ENCODE measurements at regions not wholly inside any gene's neighbourhood (a gene's known extent, or its start where the extent isn't known, plus 50 kb on each side); places are given as distances from the start of the nearest gene placed in this dataset.

GRCh38 chr2:64296140-64296480 is 151.9 kb upstream of the PELI1 start:
- no peak for TF ChIP-seq EP300 (IDR thresholded peaks at IDR 0.05)
- TF ChIP-seq POLR2AphosphoS5 (IDR thresholded peaks at IDR 0.05), result no peak
- TF ChIP-seq CTCF (IDR thresholded peaks at IDR 0.05), result no peak
- TF ChIP-seq POLR2A (IDR thresholded peaks at IDR 0.05), result no peak
- WGBS, 2 donors, result 62 to 75% methylated on average over 4 of the region's 4 CpGs
- Histone ChIP-seq H3K4me1 (peaks cover 0 to under 1% (median 0%) of the 10 kb centered on the region in 4 donors), H3K27ac (no peak overlapping the region), H3K4me3 (no peak overlapping the region), H3K9me3 (no peaks in the 10 kb centered on the region), H3K36me3 (no peaks in the 10 kb centered on the region), H3K27me3 (no peaks in the 10 kb centered on the region)
- DNase-seq, result no peak
- intact Hi-C loops (cut with DNase I), result no loop called here

GRCh38 chr2:64296695-64297346 is 152.6 kb upstream of the PELI1 start:
- no peak for TF ChIP-seq POLR2AphosphoS5 (IDR thresholded peaks at IDR 0.05)
- no peak for TF ChIP-seq CTCF (IDR thresholded peaks at IDR 0.05)
- no peak for TF ChIP-seq EP300 (IDR thresholded peaks at IDR 0.05)
- TF ChIP-seq POLR2A (IDR thresholded peaks at IDR 0.05), result no peak
- Histone ChIP-seq H3K27me3 (no peaks in the 10 kb centered on the region), H3K27ac (no peak overlapping the region), H3K4me1 (no peaks in the 10 kb centered on the region), H3K36me3 (no peaks in the 10 kb centered on the region), H3K9me3 (no peaks in the 10 kb centered on the region), H3K4me3 (no peak overlapping the region)
- DNase-seq, result no peak
- intact Hi-C loops (cut with DNase I), result no loop called here
- WGBS, 2 donors, result 90 to 92% methylated on average over 8 of the region's 8 CpGs

- intact Hi-C loops (cut with DNase I), result no loop called here
- no peak for DNase-seq
- TF ChIP-seq EP300 (IDR thresholded peaks at IDR 0.05), result no peak
- TF ChIP-seq POLR2AphosphoS5 (IDR thresholded peaks at IDR 0.05), result no peak
- TF ChIP-seq CTCF (IDR thresholded peaks at IDR 0.05), result no peak
- TF ChIP-seq POLR2A (IDR thresholded peaks at IDR 0.05), result no peak
- no peaks in the 10 kb centered on the region for H3K27me3 ChIP-seq
- 75 to 94% methylated on average over 2 of the region's 2 CpGs for WGBS, 2 donors
- no peaks in the 10 kb centered on the region for H3K36me3 ChIP-seq
- H3K4me1 ChIP-seq, result no peaks in the 10 kb centered on the region
- no peak overlapping the region for H3K4me3 ChIP-seq
- H3K9me3 ChIP-seq, result no peaks in the 10 kb centered on the region
- no peak overlapping the region for H3K27ac ChIP-seq
Observed at GRCh38 chr2:64298161-64298560, 153.9 kb upstream of the PELI1 start.

- no peaks in the 10 kb centered on the region for H3K27me3 ChIP-seq
- no peak for DNase-seq
- no peak overlapping the region for H3K27ac ChIP-seq
- intact Hi-C loops (cut with DNase I), result no loop called here
- WGBS, 2 donors, result 93 to 94% methylated on average over 3 of the region's 3 CpGs
- H3K4me3 ChIP-seq, result no peak overlapping the region
- TF ChIP-seq EP300 (IDR thresholded peaks at IDR 0.05) (no peak), CTCF (IDR thresholded peaks at IDR 0.05) (no peak), POLR2AphosphoS5 (IDR thresholded peaks at IDR 0.05) (no peak), POLR2A (IDR thresholded peaks at IDR 0.05) (no peak)
- H3K9me3 ChIP-seq, result no peaks in the 10 kb centered on the region
- H3K4me1 ChIP-seq, result no peaks in the 10 kb centered on the region
- no peaks in the 10 kb centered on the region for H3K36me3 ChIP-seq
Observed at GRCh38 chr2:64300066-64300465, 153.9 kb upstream of the LGALSL start.

- DNase-seq, result no peak
- TF ChIP-seq POLR2A (IDR thresholded peaks at IDR 0.05) (no peak), EP300 (IDR thresholded peaks at IDR 0.05) (no peak), POLR2AphosphoS5 (IDR thresholded peaks at IDR 0.05) (no peak), CTCF (IDR thresholded peaks at IDR 0.05) (no peak)
- intact Hi-C loops (cut with DNase I), result no loop called here
- H3K9me3 ChIP-seq, result no peaks in the 10 kb centered on the region
- H3K27me3 ChIP-seq, result no peaks in the 10 kb centered on the region
- H3K27ac ChIP-seq, result no peak overlapping the region
- H3K36me3 ChIP-seq, result no peaks in the 10 kb centered on the region
- no peaks in the 10 kb centered on the region for H3K4me1 ChIP-seq
- no peak overlapping the region for H3K4me3 ChIP-seq
- 92 to 94% methylated on average over 5 of the region's 5 CpGs for WGBS, 2 donors
Observed at GRCh38 chr2:64303250-64303649, 150.7 kb upstream of the LGALSL start.
